Stimulated activated CD8-positive, alpha-beta memory T cell treated with anti-CD3 and anti-CD28 coated beads, Interleukin-15, amount 100 ng/mL, for 1 hour (primary cell): ENCODE measurements at regions not wholly inside any gene's neighbourhood (a gene's known extent, or its start where the extent isn't known, plus 50 kb on each side); places are given as distances from the start of the nearest gene placed in this dataset.

Experiments used
- DNase-seq: peaks from one replicate; pipeline ENCODE4 v3.0.0-alpha.2; 2020; ENCODE audit warnings: low read depth

GRCh38 chr20:60213126-60213893, 255.1 kb downstream of the CDH26 start:
- no peak for DNase-seq

- no peak for DNase-seq
Measured at GRCh38 chr20:60214901-60215815, 256.9 kb downstream of the CDH26 start.

- DNase-seq, result no peak
Measured at GRCh38 chr20:60215816-60216730, 257.9 kb downstream of the CDH26 start.

- DNase-seq, result no peak
Measured at GRCh38 chr20:60219231-60219630, 261.0 kb downstream of the CDH26 start.

- DNase-seq, result no peak
Measured at GRCh38 chr20:60219984-60220562, 261.9 kb downstream of the CDH26 start.

- no peak for DNase-seq
Measured at GRCh38 chr20:60220706-60221105, 262.5 kb downstream of the CDH26 start.

GRCh38 chr20:60221593-60221992, 263.4 kb downstream of the CDH26 start:
- no peak for DNase-seq

GRCh38 chr20:60222497-60222896, 264.3 kb downstream of the CDH26 start:
- DNase-seq, result no peak

- DNase-seq, result no peak
Measured at GRCh38 chr20:60223174-60223573, 265.0 kb downstream of the CDH26 start.

GRCh38 chr20:60224914-60225313, 266.7 kb downstream of the CDH26 start:
- DNase-seq, result no peak

GRCh38 chr20:60228255-60228654, 270.0 kb downstream of the CDH26 start:
- no peak for DNase-seq

- no peak for DNase-seq
Measured at GRCh38 chr20:60232380-60232779, 274.2 kb downstream of the CDH26 start.

GRCh38 chr20:60233018-60233630, 274.9 kb downstream of the CDH26 start:
- no peak for DNase-seq

GRCh38 chr20:60236613-60237012, 278.4 kb downstream of the CDH26 start:
- DNase-seq, result no peak

GRCh38 chr20:60237981-60238380, 279.8 kb downstream of the CDH26 start:
- DNase-seq, result no peak

- DNase-seq, result no peak
Measured at GRCh38 chr20:60238992-60239660, 280.9 kb downstream of the CDH26 start.

- DNase-seq, result no peak
Measured at GRCh38 chr20:60239956-60240355, 281.7 kb downstream of the CDH26 start.

- no peak for DNase-seq
Measured at GRCh38 chr20:60240415-60240814, 282.2 kb downstream of the CDH26 start.

GRCh38 chr20:60240986-60241385, 282.8 kb downstream of the CDH26 start:
- no peak for DNase-seq

GRCh38 chr20:60242836-60243505, 284.7 kb downstream of the CDH26 start:
- no peak for DNase-seq
